Peyer's patch (tissue), 4 donors: ENCODE measurements at regions not wholly inside any gene's neighbourhood (a gene's known extent, or its start where the extent isn't known, plus 50 kb on each side); places are given as distances from the start of the nearest gene placed in this dataset.

Experiments used
- CTCF ChIP-seq, 6 experiments: fragments of 450-650 bp in 4 of 6; fragments of 200-600 bp in 2 of 6; sonication (generic) in 1 of 6; IDR thresholded peaks; one replicate each; pipeline ENCODE4 v1.5.1; 2017 to 2019; ENCODE audit warnings: antibody characterized with exemption in 6 of 6, mild to moderate bottlenecking in 3 of 6, moderate library complexity in 1 of 6
- POLR2A ChIP-seq, 2 donors: fragments of 450-650 bp; IDR thresholded peaks; one replicate each; pipeline ENCODE4 v1.5.1; 2017; ENCODE audit warnings: antibody characterized with exemption in 2 of 2, mild to moderate bottlenecking in 2 of 2, moderate library complexity in 2 of 2

DNA sequence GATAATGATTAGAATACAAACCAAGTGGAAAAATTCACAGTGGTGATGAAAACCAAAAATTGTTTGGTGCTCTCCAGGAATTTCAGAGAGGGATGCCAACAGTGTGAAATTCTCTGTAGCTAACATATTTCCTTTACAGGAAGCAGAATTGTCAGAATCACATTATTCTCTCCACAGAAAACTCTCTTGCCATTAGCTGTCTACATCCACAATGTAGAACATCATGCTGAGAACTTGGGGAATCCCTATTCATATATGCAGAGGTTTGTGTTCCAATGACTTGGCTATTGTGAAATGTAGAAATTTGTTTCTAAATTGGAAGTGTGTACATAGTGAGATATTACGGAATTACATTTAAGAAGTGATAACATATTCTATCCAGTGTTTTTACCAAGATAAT lies 142.0 kb downstream of the PCDH7 start:
- TF ChIP-seq CTCF (IDR thresholded peaks at IDR 0.05), result no peak
- TF ChIP-seq POLR2A (IDR thresholded peaks at IDR 0.05), result no peak
